ENCODE measurements at regions not wholly inside any gene's neighbourhood (a gene's known extent, or its start where the extent isn't known, plus 50 kb on each side); places are given as distances from the start of the nearest gene placed in this dataset.

DNA sequence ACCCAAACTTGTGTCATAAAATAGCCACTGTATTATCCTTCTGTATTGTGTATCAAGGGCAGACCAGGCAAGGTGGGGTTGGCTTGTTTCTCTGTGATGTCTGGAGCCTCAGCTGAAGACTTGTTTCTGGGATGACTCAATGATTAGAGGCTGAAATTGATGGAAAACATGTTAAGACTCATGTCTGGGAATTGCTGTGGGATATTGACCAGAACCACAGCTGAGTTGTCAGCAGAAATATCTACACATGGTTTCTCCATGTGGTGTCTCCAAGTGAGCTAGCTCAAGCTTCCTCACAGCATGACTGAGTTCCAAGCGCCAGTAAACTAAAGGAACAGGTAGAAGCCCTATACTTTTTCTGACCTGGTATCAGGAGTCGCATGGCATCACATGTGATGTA lies 128.5 kb upstream of the SYNDIG1 start:
- intact Hi-C loops (cut with micrococcal nuclease; ENCODE audit: unreplicated experiment) = no loop called here
- POLR2A ChIA-PET = no interaction called here
- TF ChIP-seq, protein P1, sequence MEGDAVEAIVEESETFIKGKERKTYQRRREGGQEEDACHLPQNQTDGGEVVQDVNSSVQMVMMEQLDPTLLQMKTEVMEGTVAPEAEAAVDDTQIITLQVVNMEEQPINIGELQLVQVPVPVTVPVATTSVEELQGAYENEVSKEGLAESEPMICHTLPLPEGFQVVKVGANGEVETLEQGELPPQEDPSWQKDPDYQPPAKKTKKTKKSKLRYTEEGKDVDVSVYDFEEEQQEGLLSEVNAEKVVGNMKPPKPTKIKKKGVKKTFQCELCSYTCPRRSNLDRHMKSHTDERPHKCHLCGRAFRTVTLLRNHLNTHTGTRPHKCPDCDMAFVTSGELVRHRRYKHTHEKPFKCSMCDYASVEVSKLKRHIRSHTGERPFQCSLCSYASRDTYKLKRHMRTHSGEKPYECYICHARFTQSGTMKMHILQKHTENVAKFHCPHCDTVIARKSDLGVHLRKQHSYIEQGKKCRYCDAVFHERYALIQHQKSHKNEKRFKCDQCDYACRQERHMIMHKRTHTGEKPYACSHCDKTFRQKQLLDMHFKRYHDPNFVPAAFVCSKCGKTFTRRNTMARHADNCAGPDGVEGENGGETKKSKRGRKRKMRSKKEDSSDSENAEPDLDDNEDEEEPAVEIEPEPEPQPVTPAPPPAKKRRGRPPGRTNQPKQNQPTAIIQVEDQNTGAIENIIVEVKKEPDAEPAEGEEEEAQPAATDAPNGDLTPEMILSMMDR (IDR thresholded peaks at IDR 0.05) = no peak
- TF ChIP-seq TCF7L2 (IDR thresholded peaks at IDR 0.05; ENCODE audit: low read depth, low read length) = no peak
- TF ChIP-seq, protein P2, sequence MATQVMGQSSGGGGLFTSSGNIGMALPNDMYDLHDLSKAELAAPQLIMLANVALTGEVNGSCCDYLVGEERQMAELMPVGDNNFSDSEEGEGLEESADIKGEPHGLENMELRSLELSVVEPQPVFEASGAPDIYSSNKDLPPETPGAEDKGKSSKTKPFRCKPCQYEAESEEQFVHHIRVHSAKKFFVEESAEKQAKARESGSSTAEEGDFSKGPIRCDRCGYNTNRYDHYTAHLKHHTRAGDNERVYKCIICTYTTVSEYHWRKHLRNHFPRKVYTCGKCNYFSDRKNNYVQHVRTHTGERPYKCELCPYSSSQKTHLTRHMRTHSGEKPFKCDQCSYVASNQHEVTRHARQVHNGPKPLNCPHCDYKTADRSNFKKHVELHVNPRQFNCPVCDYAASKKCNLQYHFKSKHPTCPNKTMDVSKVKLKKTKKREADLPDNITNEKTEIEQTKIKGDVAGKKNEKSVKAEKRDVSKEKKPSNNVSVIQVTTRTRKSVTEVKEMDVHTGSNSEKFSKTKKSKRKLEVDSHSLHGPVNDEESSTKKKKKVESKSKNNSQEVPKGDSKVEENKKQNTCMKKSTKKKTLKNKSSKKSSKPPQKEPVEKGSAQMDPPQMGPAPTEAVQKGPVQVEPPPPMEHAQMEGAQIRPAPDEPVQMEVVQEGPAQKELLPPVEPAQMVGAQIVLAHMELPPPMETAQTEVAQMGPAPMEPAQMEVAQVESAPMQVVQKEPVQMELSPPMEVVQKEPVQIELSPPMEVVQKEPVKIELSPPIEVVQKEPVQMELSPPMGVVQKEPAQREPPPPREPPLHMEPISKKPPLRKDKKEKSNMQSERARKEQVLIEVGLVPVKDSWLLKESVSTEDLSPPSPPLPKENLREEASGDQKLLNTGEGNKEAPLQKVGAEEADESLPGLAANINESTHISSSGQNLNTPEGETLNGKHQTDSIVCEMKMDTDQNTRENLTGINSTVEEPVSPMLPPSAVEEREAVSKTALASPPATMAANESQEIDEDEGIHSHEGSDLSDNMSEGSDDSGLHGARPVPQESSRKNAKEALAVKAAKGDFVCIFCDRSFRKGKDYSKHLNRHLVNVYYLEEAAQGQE (IDR thresholded peaks at IDR 0.05; ENCODE audit: insufficient read depth in 1 of 2, low read depth in 2 of 2, low read length in 1 of 2) = no peak
- no peak for TF ChIP-seq POLR2AphosphoS5 (IDR thresholded peaks at IDR 0.05; ENCODE audit: low read depth, low read length)
- TF ChIP-seq SIN3A (IDR thresholded peaks at IDR 0.05; ENCODE audit: borderline replicate concordance, insufficient read depth, low read depth, low read length) = no peak
- CTCF ChIA-PET = no interaction called here
- no peaks in the 10 kb centered on the region for H3K4me1 ChIP-seq (ENCODE audit: control insufficient read depth, insufficient read depth, low read length)
- no peaks in the 10 kb centered on the region for H3K36me3 ChIP-seq (ENCODE audit: control insufficient read depth, insufficient read depth, low read length)
- no peaks in the 10 kb centered on the region for H3K9me3 ChIP-seq (ENCODE audit: control insufficient read depth, insufficient read depth, low read depth, low read length)
- DNase-seq (ENCODE audit: low read depth, low spot score) (no peak), ATAC-seq (no peak)
- no peak overlapping the region for H3K27ac ChIP-seq (ENCODE audit: low read length)
- H3K4me3 ChIP-seq (ENCODE audit: low read depth in 2 of 2, low read length in 2 of 2) = no peak overlapping the region
- H3K27me3 ChIP-seq (ENCODE audit: control insufficient read depth, insufficient read depth, low read length) = no peaks in the 10 kb centered on the region
- in situ Hi-C loops (cut with HindIII; ENCODE audit: low pct_unique_long_range_greater_than_20kb, low sequenced_read_pairs) = no loop called here
- no TSS peak for BruUV-seq (replicated peaks)

DNA sequence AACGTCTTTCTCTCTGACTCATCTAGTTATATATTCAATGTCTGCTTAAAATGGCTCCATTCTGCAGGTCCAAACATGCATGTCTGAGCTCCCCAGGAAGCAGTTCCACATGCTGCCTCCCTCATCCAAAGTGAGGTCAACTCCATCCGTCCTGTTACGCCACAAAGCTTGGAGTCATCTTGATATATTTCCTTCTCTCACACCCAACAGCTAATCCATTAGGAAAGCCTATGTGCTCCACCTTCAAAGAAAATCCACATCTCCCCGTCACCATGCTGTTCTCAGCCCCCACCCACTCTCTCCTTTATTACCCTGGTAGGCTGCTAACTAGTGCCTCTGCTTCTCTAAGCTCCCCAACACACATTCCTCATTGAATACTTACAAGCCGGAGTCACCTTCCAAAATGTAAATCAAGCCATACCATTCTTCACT lies 130.2 kb upstream of the SYNDIG1 start:
- H3K9me3 ChIP-seq (ENCODE audit: control insufficient read depth, insufficient read depth, low read depth, low read length) = no peaks in the 10 kb centered on the region
- H3K4me1 ChIP-seq (ENCODE audit: control insufficient read depth, insufficient read depth, low read length) = no peaks in the 10 kb centered on the region
- ATAC-seq = no peak
- DNase-seq (ENCODE audit: low read depth, low spot score) = no peak
- ChIA-PET POLR2A (no interaction called here), CTCF (no interaction called here)
- no TSS peak for BruUV-seq (replicated peaks)
- in situ Hi-C loops (cut with HindIII; ENCODE audit: low pct_unique_long_range_greater_than_20kb, low sequenced_read_pairs) (no loop called here), intact Hi-C loops (cut with micrococcal nuclease; ENCODE audit: unreplicated experiment) (no loop called here)
- H3K27ac ChIP-seq (ENCODE audit: low read length) = no peak overlapping the region
- no peaks in the 10 kb centered on the region for H3K36me3 ChIP-seq (ENCODE audit: control insufficient read depth, insufficient read depth, low read length)
- no peaks in the 10 kb centered on the region for H3K27me3 ChIP-seq (ENCODE audit: control insufficient read depth, insufficient read depth, low read length)
- TF ChIP-seq TCF7L2 (IDR thresholded peaks at IDR 0.05; ENCODE audit: low read depth, low read length) (no peak), SIN3A (IDR thresholded peaks at IDR 0.05; ENCODE audit: borderline replicate concordance, insufficient read depth, low read depth, low read length) (no peak), POLR2AphosphoS5 (IDR thresholded peaks at IDR 0.05; ENCODE audit: low read depth, low read length) (no peak)
- TF ChIP-seq, protein P1 (IDR thresholded peaks at IDR 0.05) = no peak
- TF ChIP-seq, protein P2 (IDR thresholded peaks at IDR 0.05; ENCODE audit: insufficient read depth in 1 of 2, low read depth in 2 of 2, low read length in 1 of 2) = no peak
- no peak overlapping the region for H3K4me3 ChIP-seq (ENCODE audit: low read depth in 2 of 2, low read length in 2 of 2)
